OCI-LY3 (cell line): ENCODE measurements at regions not wholly inside any gene's neighbourhood (a gene's known extent, or its start where the extent isn't known, plus 50 kb on each side); places are given as distances from the start of the nearest gene placed in this dataset.

Experiments
- CTCF ChIP-seq: fragments of 200-600, 300-600 bp; sonication (generic); IDR thresholded peaks from 2 replicates; pipeline ENCODE4 v1.5.1; 2014; ENCODE audit warnings: antibody characterized with exemption, low read length, low read depth
- EZH2phosphoT487 ChIP-seq: fragments of 200-600 bp; shearing (Covaris generic); IDR thresholded peaks from 2 replicates; pipeline ENCODE4 v1.6.1; 2018; ENCODE audit warnings: antibody characterized with exemption, mixed run types, low read depth

DNA sequence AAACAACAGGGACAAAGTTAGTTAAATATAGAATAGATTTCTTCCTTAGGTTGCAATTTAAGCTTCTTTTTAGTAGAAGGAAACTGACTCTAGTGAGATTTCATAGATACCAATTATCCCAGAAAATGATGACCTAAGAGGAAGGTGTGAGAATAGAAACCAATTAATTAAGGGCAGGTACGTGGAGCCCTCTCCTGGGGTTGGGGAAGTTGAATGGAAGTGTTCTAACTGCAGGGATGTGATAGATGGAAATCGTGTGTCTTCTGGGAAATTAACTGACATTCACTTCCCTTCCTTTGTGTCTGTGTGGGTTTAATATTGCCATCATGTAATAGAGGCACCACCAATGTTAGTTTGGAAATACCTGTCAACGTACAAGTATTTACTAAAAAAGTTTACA, 204.1 kb upstream of the ANK2 start:
- TF ChIP-seq CTCF, result no peak
- no peak for TF ChIP-seq EZH2phosphoT487
